Activated CD4-positive, alpha-beta T cell treated with anti-CD3 and anti-CD28 coated beads, Interleukin-2, amount 50 U/mL, for 1 hour (primary cell): ENCODE measurements at regions not wholly inside any gene's neighbourhood (a gene's known extent, or its start where the extent isn't known, plus 50 kb on each side); places are given as distances from the start of the nearest gene placed in this dataset.

Source experiments
- DNase-seq: peaks from one replicate; pipeline ENCODE4 v3.0.0-alpha.2; 2020

DNA sequence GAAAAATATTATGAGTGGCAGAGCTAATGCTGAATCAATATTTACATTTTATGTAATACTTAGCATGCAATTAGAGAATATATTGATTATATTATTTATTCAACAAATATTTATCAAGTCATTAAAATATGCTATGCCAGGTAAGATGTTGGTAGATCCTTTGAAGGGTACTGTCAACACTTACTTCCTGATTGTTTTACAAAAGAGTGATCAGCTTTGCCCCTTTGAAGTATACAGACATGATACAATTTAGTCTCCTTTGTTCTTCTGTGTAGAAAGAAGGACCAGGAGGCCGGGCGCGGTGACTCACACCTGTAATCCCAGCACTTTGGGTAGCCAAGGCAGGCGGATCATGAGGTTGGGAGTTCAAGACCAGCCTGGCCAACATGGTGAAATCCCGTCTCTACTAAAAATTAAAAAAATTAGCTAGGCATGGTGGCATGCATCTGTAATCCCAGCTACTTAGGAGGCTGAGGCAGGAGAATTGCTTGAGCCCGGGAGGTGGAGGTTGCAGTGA is 73.9 kb upstream of the IFNG-AS1 start:
- DNase-seq, result no peak

DNA sequence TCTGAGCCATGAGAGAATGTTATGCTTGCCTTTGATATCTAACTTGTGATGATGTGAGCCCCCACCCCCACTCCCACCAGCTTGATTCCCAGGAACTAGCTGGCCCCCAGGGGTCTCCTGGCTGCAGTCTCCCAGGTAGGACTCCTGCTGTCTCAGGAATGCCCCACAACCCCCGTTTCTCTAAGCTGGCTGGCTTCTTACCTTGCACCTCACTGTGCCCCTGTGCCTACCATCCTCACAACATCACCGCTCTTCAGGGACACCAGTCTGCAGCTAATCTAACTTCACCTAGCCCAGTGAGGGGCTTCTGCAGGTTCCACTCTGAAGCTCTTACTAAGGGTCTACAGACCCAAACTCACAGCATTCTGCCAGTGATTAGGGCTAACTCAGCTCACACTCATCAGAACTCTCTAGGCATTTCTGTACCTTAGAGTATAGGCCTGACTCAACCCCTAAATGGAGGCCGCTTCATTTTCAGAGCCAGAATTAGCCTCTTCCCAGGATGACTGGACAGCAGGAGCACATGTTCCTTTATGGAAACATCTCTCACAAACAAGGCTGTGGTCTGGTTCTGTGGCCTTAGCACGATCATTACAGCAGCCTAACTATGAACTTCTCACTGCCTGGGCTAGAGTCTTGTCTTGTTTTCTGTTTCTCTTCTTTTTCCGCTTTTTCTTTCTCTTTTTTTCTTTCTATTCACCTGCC is 72.8 kb upstream of the IFNG-AS1 start:
- no peak for DNase-seq

DNA sequence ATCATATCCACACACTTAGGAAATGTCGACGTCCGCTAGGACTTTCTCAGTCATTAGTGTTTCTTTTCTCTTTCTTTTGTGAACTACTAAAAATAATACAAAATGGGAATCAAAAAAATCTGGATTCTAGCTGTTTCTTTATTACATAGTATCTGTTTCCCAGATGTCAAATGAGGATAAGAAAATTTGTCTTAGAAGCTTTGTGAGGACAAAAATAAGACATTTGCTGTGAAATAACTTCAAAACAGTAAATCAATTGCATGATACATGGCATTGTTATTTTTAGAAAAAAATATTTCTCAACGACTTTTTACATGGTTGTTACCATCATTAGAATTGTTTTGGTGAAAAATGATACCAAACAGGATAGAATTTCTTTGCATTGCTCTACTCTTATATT is 71.4 kb upstream of the IFNG-AS1 start:
- DNase-seq, result no peak

DNA sequence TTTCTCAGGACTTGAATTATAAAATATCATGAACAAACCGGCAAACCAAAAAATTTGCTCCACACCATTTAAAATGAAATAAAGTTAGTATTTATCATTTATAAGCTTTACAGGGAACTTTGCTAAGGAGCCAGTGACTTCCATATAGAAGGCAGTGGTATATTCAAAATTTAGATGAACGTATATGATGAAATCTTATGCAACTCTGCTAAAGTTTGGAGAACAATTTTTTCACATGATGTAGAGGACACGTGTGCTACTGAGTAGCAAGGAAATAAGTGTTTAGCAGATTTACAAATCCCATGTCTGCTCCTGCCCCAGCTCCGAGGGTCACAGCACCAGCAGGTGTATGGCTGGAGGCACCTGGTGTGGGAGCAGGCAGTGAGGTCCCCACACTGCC is 70.8 kb upstream of the IFNG-AS1 start:
- DNase-seq, result no peak

DNA sequence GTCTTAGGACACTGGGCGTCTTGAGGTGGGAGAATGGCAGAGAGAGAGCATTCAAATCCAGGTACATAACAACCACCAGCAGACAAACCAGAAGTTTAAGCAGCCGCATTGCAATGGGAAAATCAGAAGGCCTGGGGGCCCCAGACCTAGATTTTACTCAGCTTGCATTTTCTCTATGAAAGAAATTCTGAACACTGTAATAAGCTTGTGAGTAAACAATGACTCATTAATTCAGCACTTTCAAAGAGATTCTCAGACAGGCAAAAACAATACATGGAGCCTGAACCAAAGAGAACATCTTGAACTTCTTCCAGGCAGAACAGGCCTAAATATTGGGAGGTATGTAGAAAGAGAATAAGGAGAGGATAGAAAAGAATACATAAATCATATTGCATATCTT is 69.8 kb upstream of the IFNG-AS1 start:
- DNase-seq, result no peak

DNA sequence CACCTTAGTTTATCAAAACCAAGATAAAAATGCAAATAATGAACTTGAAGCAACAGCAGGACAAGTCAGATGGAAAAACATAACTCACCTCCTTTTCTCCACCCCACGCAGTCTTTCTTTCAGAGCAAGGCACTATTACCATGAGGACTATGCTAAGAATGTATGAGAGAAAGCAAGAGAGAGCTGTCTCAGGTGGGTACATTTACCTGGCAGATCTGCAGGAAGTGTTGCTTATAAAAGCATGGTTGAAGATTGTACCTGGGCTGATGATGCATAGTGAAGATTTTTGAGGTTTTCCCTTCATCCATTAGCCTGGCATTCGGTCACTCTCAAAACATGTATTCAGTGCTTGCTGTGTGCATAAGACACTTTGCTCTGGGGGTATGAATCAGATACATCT is 68.8 kb upstream of the IFNG-AS1 start:
- no peak for DNase-seq

DNA sequence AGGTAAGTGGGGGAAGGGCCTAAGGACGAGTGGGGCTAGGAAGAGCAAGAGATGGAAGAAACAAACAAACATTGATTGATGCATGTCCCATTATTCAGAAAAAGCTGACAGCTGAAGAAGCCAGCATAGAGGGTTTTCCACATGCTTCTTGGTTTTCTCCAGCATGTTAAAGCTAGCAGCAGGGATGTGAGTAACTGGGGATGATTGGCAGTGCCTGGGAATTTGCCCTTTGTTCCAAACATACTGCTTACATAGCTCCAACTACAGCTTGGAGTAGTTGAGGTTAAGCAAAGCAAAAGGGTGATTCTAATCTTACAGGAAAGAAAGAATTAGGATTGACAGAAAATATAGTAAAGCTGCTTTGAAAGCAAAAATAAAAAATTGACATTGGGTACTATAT is 68.0 kb upstream of the IFNG-AS1 start:
- DNase-seq, result no peak

DNA sequence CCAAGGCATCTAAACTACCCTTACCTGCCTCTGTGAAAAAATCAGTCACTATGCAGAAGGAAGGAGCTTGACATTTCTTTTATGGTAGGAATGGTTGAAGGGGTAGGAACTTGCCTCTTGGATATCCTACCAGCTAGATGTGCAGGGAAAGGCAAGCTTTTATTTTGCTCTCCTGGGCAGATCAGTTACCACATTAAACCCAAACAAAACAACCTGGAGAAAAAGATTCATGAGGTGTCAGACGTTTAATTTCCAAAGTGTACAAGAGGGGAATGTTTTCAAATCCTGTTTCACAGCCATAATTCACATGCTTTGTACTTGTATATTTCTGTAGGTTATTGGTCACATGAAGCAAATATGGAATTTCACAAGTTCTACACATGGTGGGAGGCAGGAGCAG is 67.0 kb upstream of the IFNG-AS1 start:
- DNase-seq, result no peak

DNA sequence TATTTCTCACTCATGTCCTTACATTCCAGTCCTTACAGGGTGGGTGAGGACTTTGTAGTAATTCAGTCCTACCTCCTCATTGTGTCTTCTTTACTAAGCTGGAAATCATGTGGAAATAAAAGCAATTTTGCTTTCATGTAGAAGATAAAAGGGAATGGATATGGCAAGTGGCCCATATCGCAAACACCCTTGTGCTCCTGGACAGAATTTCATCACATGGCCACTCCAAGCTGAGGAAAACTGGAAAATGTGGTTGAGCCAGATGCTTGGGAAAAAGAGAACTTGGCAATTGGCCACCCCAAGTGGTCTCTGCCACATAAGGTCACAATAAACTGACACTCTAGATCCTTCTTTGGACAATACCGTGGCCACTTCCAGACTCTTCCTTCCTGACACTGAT is 64.2 kb upstream of the IFNG-AS1 start:
- DNase-seq, result no peak

DNA sequence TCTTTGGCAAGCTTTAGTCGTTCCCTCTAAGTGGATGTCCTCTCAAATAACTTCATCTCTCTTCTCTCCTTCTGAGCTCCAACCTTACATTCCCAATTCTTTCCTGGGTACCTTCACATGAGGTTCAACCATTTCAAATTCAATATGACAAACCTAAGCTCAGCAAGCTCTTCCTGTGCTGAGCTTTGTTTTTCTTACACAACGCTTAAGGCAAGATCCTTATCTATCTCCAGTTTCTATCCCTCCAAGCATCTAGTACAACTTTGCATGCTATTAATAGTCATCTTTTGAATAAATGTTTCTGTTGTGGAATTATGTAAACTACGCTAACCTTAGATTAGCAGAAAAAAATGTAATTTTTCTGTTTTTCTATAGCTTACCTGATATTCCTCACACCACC is 63.7 kb upstream of the IFNG-AS1 start:
- no peak for DNase-seq

DNA sequence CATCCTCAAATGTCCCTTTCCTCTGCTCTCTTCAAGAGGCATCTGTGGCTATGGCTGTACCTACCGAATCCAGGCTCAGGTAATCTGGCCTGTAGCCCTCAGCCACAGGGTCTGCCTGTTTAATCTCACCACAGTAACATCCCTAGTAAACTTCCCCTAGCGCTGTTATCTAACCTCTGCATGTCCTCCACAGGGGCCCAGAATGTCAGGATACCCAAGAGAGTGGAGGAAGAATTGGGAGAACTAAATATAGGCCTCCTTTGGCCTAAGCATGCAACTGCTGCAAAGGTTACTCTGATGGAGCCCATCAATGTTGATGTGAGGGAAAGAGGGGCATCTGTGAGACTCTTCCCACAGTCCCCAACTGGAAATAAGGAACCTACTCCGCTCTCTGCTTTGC is 63.2 kb upstream of the IFNG-AS1 start:
- DNase-seq, result no peak

DNA sequence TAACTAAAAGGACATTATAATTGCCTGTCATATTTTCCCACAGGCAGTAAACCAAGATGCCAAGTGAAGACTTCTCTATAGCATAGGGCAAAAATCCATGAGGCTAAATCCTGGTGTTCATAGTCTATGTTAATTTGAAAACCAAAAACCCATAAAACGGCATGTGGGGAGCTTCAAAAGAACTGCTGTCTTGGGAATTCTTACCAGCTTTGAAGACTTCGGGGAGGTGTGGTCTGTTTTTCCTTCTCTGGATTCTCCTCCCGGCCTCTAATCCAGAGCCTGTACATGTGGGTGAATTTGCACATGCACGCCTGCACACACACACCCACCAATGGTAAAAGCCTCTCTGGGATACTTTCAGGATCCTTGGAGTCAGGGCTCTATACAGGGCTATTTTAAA is 61.9 kb upstream of the IFNG-AS1 start:
- DNase-seq, result no peak

DNA sequence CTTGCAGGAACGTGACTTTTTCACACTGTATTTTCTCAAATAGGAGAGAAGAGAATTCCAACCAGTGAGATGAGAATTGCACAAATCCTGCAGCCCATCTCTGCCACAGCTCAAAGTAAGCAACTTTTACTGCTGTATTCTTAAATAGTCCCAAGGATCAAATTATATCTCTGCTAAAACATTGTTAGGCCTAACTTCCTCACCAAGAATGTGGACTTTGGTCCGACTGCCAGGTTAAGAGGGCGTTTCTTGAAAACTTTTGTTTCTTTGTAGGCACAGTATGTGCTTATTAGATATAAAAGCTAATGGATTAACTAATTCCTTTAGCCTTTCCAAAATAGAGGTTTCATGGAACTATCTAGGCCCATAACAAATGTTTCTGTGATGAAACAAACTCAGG is 61.4 kb upstream of the IFNG-AS1 start:
- no peak for DNase-seq

DNA sequence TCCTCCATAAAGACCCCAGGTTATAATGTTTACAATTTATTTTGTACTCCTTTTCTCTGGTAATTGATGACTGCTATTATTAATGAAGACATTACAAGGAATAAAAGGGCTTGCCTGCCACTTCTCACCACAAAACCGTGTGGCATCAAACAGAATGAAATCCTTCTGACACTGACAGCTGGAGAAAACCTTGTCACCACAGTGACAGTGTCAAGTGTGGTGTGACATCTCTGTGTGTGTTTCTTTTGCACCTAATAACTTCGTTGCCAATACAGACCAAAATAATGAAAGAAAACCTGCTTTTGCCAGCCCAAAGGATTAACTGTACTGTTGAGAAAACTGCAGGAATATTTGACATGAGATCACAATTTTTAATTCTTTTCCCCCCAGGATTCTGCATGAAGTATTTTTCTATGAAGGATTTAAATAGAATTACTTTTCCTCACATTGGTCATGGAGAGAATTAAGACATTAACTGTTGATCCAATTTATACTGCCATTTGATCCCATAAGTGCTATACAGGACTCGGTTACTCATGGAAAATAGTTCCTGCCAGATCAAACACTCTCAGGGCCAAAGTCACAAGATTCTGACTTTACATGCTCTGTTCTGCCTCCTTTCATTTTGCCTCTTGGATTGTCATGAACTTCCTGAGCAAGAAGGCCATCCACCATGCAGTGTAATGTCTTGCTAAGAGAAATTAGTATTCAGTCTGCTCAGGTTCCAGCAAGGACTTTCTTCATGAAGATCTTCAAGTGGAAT is 60.4 kb upstream of the IFNG-AS1 start:
- no peak for DNase-seq

DNA sequence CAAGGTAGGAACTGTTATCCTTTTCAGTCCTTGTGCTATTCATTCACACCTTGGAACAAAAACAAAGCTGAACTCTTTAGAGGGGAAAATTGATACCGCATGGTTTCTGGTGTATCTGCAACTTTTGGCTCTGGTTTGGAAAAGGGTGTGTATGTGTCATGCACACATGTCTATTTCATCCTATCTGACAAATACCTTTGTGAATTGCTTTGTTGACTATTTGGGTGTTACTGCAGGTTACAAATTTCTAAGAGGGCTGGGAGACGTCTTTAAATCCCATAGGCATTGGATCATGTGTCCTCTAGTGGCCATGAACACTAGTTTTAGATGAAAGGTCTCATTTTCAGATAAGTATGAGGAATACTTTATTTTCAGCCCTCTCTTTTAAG is 59.9 kb upstream of the IFNG-AS1 start:
- no peak for DNase-seq

DNA sequence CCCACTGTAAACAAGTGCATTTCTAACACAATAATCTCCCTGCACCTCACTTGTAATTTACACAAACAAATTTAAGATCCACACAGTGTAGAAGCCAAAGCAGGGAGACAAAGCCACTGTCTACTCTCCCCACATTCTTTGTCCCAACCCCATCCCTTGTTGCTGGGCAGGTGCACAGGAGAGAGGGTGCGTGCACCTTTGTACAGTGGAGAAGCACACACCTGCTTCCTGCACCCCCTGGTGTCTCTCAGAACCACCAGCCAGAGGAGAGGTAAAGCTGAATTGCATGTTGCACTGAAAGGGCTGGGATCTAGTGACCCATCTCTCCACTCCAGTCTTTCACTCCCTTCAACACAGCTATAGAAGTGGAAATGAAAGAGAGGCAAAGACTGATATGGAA is 51.4 kb upstream of the IFNG-AS1 start:
- no peak for DNase-seq
